MM.1S (cell line): ENCODE measurements at regions not wholly inside any gene's neighbourhood (a gene's known extent, or its start where the extent isn't known, plus 50 kb on each side); places are given as distances from the start of the nearest gene placed in this dataset.
A peak's percentile ranks its signal among the peaks of the same experiment; 100 is the strongest.

Experiments used
- DNase-seq: peaks from one replicate; pipeline ENCODE4 v3.0.0-alpha.2; 2015
- H2AFZ ChIP-seq: fragments of 300-600 bp; sonication (generic); 2 replicates; pipeline ENCODE4 v1.6.0; 2016; ENCODE audit warnings: antibody characterized with exemption, low read length
- H3F3A ChIP-seq: fragments of 300-600 bp; sonication (generic); 2 replicates; pipeline ENCODE4 v1.6.1; 2016; ENCODE audit warnings: mild to moderate bottlenecking, antibody characterized with exemption, low read length, moderate library complexity, mixed read lengths; ENCODE audit not compliant: insufficient read depth
- H3K27ac ChIP-seq: fragments of 300-600 bp; sonication (generic); 2 replicates; pipeline ENCODE4 v1.5.1; 2016; ENCODE audit warnings: mild to moderate bottlenecking, low read length
- H3K27me3 ChIP-seq: fragments of 300-600 bp; sonication (generic); replicated peaks from 2 replicates; pipeline ENCODE4 v1.6.0; 2016; ENCODE audit warnings: low read length; ENCODE audit not compliant: insufficient read depth
- H3K36me3 ChIP-seq: fragments of 300-600 bp; sonication (generic); replicated peaks from 2 replicates; pipeline ENCODE4 v1.6.1; 2016; ENCODE audit warnings: mild to moderate bottlenecking, low read length, mixed read lengths; ENCODE audit not compliant: insufficient read depth
- H3K4me1 ChIP-seq: fragments of 300-600 bp; sonication (generic); 2 replicates; pipeline ENCODE4 v1.6.1; 2016; ENCODE audit warnings: low read length, mixed read lengths
- H3K4me2 ChIP-seq: fragments of 300-600 bp; sonication (generic); 2 replicates; pipeline ENCODE4 v1.6.0; 2016; ENCODE audit warnings: low read depth, low read length
- H3K4me3 ChIP-seq: fragments of 300-600 bp; sonication (generic); 2 replicates; pipeline ENCODE4 v1.5.1; 2016; ENCODE audit warnings: low read length, mixed read lengths
- H3K79me2 ChIP-seq: fragments of 300-600 bp; sonication (generic); 2 replicates; pipeline ENCODE4 v1.6.1; 2016; ENCODE audit warnings: mixed run types, low read length, mixed read lengths
- H3K9ac ChIP-seq: fragments of 300-600 bp; sonication (generic); 2 replicates; pipeline ENCODE4 v1.6.1; 2016; ENCODE audit warnings: low read length, mixed read lengths
- H3K9me2 ChIP-seq: fragments of 300-600 bp; sonication (generic); replicated peaks from 2 replicates; pipeline ENCODE4 v1.6.1; 2016; ENCODE audit warnings: mild to moderate bottlenecking, low read length, mixed read lengths; ENCODE audit not compliant: insufficient read depth
- H3K9me3 ChIP-seq: fragments of 300-600 bp; sonication (generic); replicated peaks from 2 replicates; pipeline ENCODE4 v1.6.1; 2016; ENCODE audit warnings: mild to moderate bottlenecking, low read length, mixed read lengths; ENCODE audit not compliant: insufficient read depth
- H4K20me1 ChIP-seq: fragments of 300-600 bp; sonication (generic); 2 replicates; pipeline ENCODE4 v1.6.1; 2016; ENCODE audit warnings: mild to moderate bottlenecking, low read length, moderate library complexity, mixed read lengths; ENCODE audit not compliant: insufficient read depth
- CTCF ChIP-seq: fragments of 300-600 bp; sonication (generic); IDR thresholded peaks from 2 replicates; pipeline ENCODE4 v1.5.1; 2016; ENCODE audit warnings: antibody characterized with exemption, low read length, mixed read lengths
- EZH2 ChIP-seq: fragments of 300-600 bp; sonication (generic); optimal IDR thresholded peaks from 2 replicates; pipeline ENCODE3; 2017; ENCODE audit warnings: low read depth, mild to moderate bottlenecking, antibody characterized with exemption, low read length, mixed read lengths
- EZH2phosphoT487 ChIP-seq: fragments of 300-600 bp; sonication (generic); IDR thresholded peaks from 2 replicates; pipeline ENCODE4 v1.6.1; 2018; ENCODE audit warnings: antibody characterized with exemption, low read length

- no peak overlapping the region for H3K9ac ChIP-seq
- H3K9me3 ChIP-seq, result no peaks in the 10 kb centered on the region
- H3F3A ChIP-seq, result no peaks in the 10 kb centered on the region
- TF ChIP-seq CTCF (peak; percentile 34), EZH2 (no peak), EZH2phosphoT487 (no peak)
- H3K27ac ChIP-seq, result no peak overlapping the region
- no peaks in the 10 kb centered on the region for H3K79me2 ChIP-seq
- H3K4me1 ChIP-seq, result no peaks in the 10 kb centered on the region
- no peaks in the 10 kb centered on the region for H4K20me1 ChIP-seq
- H2AFZ ChIP-seq, result no peak overlapping the region
- no peaks in the 10 kb centered on the region for H3K9me2 ChIP-seq
- H3K4me2 ChIP-seq, result no peak overlapping the region
- DNase-seq, result no peak
- no peak overlapping the region for H3K4me3 ChIP-seq
- H3K36me3 ChIP-seq, result no peaks in the 10 kb centered on the region
- peaks cover 37% of the 10 kb centered on the region for H3K27me3 ChIP-seq
Measured at GRCh38 chr2:222797261-222797660, 63.6 kb upstream of the ACSL3 start.

DNA sequence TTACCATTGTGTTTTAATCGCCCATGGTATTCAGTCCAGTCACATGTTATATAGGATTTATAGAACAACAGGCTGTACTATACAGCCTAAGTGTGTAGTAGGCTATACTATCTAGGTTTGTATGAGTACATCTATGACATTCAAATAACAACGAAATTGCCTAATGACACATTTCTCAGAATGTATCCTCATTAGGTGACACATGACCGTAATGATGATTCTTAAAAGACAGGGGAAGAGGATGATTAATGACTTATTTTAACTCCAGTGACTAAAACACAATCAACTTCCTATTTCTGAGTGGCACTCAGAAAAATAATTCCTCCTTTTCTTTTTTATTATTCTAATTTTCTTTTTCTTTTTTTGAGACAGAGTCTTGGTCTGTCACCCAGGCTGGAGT, 63.0 kb upstream of the ACSL3 start:
- no peaks in the 10 kb centered on the region for H3K79me2 ChIP-seq
- H3K4me1 ChIP-seq, result no peaks in the 10 kb centered on the region
- no peaks in the 10 kb centered on the region for H3K9me3 ChIP-seq
- no peak overlapping the region for H3K4me3 ChIP-seq
- no peak overlapping the region for H2AFZ ChIP-seq
- no peak overlapping the region for H3K9ac ChIP-seq
- H3K27ac ChIP-seq, result no peak overlapping the region
- no peak overlapping the region for H3K4me2 ChIP-seq
- H3K27me3 ChIP-seq, result peaks cover 31% of the 10 kb centered on the region
- H3K36me3 ChIP-seq, result no peaks in the 10 kb centered on the region
- no peak for DNase-seq
- no peaks in the 10 kb centered on the region for H4K20me1 ChIP-seq
- H3K9me2 ChIP-seq, result no peaks in the 10 kb centered on the region
- no peak for TF ChIP-seq CTCF
- TF ChIP-seq EZH2, result no peak
- no peak for TF ChIP-seq EZH2phosphoT487
- no peaks in the 10 kb centered on the region for H3F3A ChIP-seq

- H3K4me1 ChIP-seq, result no peaks in the 10 kb centered on the region
- H3K4me2 ChIP-seq, result no peak overlapping the region
- H4K20me1 ChIP-seq, result no peaks in the 10 kb centered on the region
- no peak overlapping the region for H3K9ac ChIP-seq
- H3K27ac ChIP-seq, result no peak overlapping the region
- no peak overlapping the region for H3K4me3 ChIP-seq
- no peaks in the 10 kb centered on the region for H3K9me3 ChIP-seq
- no peaks in the 10 kb centered on the region for H3K79me2 ChIP-seq
- TF ChIP-seq CTCF, result no peak
- no peak for DNase-seq
- H3K9me2 ChIP-seq, result no peaks in the 10 kb centered on the region
- no peaks in the 10 kb centered on the region for H3F3A ChIP-seq
- H2AFZ ChIP-seq, result no peak overlapping the region
- peaks cover 24% of the 10 kb centered on the region for H3K27me3 ChIP-seq
- no peaks in the 10 kb centered on the region for H3K36me3 ChIP-seq
Measured at GRCh38 chr2:222798528-222798927, 62.3 kb upstream of the ACSL3 start.
